ENCODE measurements at regions not wholly inside any gene's neighbourhood (a gene's known extent, or its start where the extent isn't known, plus 50 kb on each side); places are given as distances from the start of the nearest gene placed in this dataset.
"Not testable (repeated sequence)": the region's sequence is repeated elsewhere in the genome, so short reads cannot be mapped to it uniquely, and the experiment has no call there.

GRCh38 chr5:135174315-135175096 lies 140.5 kb upstream of the PITX1 start:
- DNase-seq, result no peak

GRCh38 chr5:135173662-135174290 lies 139.7 kb upstream of the PITX1 start:
- DNase-seq, result no peak

DNA sequence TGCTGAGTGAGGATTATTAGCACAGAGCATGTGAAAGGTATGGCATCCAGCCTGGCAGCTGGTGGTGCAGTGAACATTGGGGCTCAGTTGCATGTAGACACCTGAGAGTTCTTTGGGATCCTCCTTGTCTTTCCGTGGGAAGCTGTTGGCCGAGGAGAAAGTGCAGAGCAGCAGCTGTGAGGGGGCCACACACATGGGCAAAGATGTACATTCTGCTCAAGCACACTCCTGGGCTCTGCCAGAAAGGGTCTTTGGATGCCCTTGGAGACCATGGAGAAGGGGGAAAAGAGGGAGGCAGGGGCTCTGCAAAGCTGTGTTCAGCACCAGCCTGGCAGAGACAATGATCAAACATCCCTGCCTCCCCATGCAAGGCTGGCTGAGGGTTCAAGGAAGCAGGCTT lies 138.7 kb upstream of the PITX1 start:
- no peak for DNase-seq

- no peak for DNase-seq
Observed at GRCh38 chr5:135171336-135171735, 137.3 kb upstream of the PITX1 start.

DNA sequence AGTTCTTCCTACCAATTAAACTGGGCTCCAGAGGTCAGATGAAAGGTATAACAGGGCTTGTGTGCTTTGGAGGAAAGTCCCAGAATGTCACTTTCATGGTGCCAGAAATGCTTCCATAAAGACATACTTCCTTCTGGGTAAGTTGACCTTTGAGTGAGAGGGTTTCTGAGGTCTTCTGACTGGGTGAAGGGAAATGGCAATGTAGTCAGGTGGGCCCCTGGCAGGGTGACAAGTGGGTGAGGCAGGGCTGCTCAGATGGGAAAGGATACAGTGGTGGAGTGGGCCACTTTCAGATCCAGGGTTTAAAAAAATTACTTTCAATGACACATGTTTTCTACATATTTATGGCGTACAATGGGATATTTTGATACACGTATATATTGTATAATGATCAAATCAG lies 136.5 kb upstream of the PITX1 start:
- DNase-seq, result no peak

GRCh38 chr5:135169753-135170152 lies 135.7 kb upstream of the PITX1 start:
- DNase-seq, result no peak

- no peak for DNase-seq
Observed at GRCh38 chr5:135167634-135168033, 133.6 kb upstream of the PITX1 start.

- DNase-seq, result not testable (repeated sequence)
Observed at GRCh38 chr5:135164873-135165614, 131.0 kb upstream of the PITX1 start.

DNA sequence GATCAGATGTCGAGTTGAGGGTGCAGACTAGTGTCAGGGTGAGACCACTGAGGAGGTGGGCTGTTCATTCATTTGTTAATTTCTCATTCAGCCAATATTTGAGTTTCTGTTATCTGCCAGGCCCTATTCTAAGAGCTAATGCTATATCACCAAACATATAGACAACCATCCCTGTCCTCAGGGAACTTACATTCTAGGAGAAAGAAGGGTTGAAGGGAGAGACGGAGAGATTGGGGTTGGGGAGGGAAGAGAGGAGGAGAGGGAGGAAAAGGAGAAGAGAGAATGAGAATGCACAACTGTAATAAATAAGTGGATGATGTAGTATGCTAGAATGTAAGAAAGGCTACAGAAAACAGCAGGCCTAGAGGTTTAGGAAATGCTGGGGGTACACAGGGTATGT lies 129.9 kb upstream of the PITX1 start:
- DNase-seq, result no peak

DNA sequence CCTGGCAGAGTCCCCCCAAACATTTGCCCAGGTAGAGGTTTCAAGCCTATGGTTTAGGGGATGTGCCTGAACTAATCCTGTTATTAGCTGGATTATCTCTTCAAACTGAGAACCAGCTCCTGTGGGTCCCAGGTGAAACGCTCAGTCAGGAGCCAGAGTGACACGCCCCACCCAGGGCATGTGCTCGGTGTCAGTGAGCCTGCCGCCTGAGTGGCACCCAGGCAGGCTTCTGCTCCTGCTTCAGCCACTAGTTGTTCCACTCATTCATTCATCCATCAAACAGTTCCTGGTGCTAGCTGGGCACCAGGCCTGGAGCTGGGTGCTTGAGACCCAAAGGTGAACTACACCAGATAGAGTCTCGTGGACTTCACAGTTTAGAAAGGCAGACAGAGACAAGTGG lies 129.4 kb upstream of the PITX1 start:
- DNase-seq, result no peak

DNA sequence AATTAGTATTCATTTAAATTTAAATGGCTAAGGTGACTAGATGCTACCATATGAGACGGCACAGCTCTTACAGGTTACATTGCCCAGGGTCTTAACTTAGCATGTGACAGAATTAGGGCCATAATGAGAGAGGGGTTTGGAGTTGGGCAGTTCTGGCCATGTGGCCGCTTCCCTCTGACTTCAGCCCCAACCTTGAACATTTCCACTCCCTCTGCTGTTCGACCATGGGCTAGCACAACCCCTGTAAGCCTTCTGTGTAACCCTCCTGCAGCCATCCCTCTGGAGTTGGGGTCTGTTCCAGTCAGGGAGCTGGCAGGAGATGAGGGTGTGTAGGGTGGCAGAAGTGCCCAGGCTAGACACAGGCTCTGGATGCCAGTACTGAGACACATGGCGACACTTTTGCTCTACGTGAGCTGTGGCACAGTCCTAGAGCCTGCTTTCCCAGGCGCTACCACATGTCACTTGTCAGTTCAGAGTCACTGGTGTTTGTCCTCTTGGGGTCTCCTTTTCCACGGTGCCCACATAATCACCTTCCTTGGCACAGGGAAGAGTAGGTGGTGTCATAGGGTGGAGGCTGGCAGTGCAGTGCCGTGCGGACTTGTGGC lies 128.7 kb upstream of the PITX1 start:
- DNase-seq, result no peak

DNA sequence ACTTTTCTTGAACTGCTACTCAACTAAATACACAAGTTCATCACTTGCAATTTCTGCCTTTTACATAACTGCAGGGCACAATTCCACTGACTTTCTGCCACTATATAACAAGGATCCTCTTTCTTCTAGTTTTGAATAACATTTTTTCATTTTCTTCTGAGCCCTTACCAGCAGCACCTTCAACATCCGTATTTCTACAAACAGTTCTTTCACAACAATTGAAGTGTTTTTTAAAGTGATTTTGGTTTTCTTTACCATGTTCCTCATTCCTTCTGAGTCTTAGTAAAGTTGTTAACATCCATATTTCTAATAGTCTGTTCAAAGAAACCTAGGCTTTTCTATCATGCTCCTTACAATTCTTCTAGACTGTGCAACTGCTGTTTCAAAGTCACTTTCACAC lies 127.2 kb upstream of the PITX1 start:
- no peak for DNase-seq

GRCh38 chr5:135160036-135160675 lies 126.1 kb upstream of the PITX1 start:
- no peak for DNase-seq

- no peak for DNase-seq
Observed at GRCh38 chr5:135159626-135160025, 125.6 kb upstream of the PITX1 start.

GRCh38 chr5:135158982-135159381 lies 125.0 kb upstream of the PITX1 start:
- DNase-seq, result no peak

DNA sequence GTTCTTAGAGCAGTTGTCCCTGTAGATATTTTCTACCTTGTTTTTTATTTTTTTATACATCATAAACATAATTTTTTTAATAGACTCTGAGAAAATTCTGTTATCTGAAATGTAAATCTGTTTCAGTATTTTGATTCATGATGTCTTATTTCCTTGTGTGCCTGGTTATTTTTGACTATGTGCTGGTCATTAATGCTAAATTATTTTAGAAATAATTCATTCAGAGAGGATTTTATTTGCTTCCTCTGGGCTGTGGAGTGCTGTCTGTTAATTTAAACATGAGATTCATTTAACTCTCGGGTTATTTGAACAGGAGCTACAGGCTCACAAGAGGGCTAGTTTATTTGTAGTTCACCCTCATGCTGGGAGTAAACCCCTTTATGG lies 124.3 kb upstream of the PITX1 start:
- DNase-seq, result no peak

GRCh38 chr5:135157421-135158313 lies 123.6 kb upstream of the PITX1 start:
- DNase-seq, result no peak

DNA sequence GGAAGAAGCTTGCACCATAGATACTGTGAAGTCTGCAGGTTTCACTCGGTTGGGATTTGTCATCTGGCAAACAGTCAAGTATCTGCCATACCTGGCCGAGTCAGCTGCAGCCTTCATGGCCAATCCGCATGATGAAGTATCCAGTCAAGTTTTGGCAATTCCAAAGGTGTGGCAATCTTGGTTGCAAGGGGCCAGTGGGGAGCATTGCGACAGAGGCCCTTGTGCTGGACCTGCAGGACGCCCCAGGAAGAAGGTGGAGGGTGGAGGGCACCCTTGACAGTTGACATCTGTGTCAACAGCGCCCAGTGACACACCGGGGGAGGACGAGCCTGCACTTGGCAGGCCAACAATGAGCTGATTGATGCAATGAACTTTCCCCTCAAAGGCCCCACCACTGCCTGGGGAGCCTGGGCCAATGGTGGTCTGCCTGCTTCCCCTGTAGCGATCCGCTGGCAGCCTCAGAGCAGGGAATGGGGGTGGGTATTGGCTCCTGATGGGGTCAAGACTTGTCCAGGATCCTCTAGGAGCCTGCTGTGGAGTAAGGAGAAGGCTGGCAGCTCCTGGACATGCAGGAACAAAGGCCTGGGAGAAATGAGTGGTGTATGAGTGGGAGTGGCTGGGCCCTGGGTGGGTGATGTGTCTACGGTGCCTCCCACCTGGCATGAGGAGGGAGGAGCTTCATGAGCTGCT lies 122.8 kb upstream of the PITX1 start:
- no peak for DNase-seq

DNA sequence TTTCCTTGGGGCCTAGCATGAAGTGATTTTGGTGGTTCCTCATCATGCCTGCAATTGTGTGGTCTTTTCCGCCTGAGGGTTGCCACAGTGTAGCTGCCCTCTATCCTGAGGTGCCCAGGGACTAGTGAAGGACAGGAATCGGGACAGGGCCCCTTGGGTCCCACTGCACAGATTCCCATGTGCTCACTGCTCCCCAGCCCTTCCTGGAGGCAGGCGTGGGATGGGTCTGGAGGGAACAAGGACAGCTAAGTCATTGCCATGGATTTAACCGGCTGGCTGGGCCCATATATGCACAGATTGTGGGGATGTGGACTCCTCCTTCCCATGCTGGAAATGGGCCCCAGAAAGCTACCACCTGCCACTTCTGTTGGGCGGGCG lies 122.3 kb upstream of the PITX1 start:
- DNase-seq, result no peak

DNA sequence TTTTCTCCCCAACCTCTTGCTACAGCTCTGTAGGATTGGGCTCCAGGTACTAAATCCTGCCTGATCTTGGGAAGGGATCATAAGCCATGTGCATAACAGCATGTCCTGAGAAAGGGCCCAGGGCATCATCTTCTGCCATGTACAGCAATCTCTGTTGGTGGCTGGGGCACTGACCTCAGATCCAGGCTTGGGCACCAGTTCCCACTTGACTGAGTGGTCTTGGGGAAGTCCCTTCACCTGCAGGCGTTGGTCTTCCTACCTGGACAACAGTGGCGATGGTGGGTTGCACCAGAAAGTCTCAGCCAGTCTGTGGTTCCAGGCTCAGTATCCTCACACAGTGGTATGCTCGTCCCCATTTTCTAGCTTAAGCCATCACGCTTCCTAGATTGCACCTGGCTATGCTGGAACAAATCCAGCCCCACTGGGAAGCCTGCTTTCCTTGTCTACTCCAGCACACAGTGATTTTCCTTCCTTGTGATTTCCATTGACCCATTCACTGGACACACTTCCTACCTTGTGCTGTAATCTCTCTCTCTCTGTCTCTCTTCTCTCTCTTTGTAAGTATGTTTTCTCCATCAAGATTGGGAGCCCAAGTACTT lies 121.7 kb upstream of the PITX1 start:
- DNase-seq, result no peak

GRCh38 chr5:135154961-135155360 lies 120.9 kb upstream of the PITX1 start:
- no peak for DNase-seq

All from NCI-H187 (cell line).